Testis (tissue), 2 donors: ENCODE measurements at regions not wholly inside any gene's neighbourhood (a gene's known extent, or its start where the extent isn't known, plus 50 kb on each side); places are given as distances from the start of the nearest gene placed in this dataset.

Experiments used
- POLR2A ChIP-seq: fragments of 450-650 bp; IDR thresholded peaks from one replicate; pipeline ENCODE4 v1.6.1; 2017; ENCODE audit warnings: antibody characterized with exemption, mild to moderate bottlenecking, moderate library complexity
- TF ChIP-seq, protein P1 (sequence below), 3 experiments: fragments of 450-650 bp in 2 of 3; fragments of 200-600 bp in 1 of 3; sonication (generic) in 1 of 3; IDR thresholded peaks; one replicate each; pipeline ENCODE4 v1.5.1; 2016 to 2019; ENCODE audit warnings: antibody characterized with exemption in 3 of 3, mild to moderate bottlenecking in 2 of 3, moderate library complexity in 1 of 3

DNA sequence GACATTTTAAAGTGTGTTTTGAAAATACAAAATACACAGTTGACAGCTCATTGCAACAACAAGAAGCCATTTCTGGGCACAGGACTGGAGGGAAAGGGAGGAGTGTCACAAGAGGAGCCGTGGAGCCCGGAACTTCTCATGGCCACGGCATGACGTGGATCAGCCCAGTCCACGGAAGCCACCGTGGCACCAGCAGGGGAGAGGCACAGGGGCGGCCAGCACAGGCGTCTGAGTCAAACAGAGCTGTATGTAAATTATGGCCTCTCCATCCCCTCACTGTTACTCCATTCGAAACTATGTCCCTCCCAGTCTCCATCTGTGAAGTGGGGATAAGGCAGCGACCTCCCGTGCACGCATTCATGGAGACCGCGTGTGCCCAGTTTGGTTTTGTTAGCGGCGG is 165.6 kb upstream of the IRX2 start:
- TF ChIP-seq POLR2A: no peak
- TF ChIP-seq, protein P1, sequence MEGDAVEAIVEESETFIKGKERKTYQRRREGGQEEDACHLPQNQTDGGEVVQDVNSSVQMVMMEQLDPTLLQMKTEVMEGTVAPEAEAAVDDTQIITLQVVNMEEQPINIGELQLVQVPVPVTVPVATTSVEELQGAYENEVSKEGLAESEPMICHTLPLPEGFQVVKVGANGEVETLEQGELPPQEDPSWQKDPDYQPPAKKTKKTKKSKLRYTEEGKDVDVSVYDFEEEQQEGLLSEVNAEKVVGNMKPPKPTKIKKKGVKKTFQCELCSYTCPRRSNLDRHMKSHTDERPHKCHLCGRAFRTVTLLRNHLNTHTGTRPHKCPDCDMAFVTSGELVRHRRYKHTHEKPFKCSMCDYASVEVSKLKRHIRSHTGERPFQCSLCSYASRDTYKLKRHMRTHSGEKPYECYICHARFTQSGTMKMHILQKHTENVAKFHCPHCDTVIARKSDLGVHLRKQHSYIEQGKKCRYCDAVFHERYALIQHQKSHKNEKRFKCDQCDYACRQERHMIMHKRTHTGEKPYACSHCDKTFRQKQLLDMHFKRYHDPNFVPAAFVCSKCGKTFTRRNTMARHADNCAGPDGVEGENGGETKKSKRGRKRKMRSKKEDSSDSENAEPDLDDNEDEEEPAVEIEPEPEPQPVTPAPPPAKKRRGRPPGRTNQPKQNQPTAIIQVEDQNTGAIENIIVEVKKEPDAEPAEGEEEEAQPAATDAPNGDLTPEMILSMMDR (IDR thresholded peaks at IDR 0.05): no peak
